ENCODE measurements at regions not wholly inside any gene's neighbourhood (a gene's known extent, or its start where the extent isn't known, plus 50 kb on each side); places are given as distances from the start of the nearest gene placed in this dataset.

GRCh38 chr3:154584974-154585373 lies 155.0 kb upstream of the GPR149 start:
- no peak overlapping the region for H3K27ac Mint-ChIP-seq
- no peak overlapping the region for H3K4me3 ChIP-seq (ENCODE audit: low read length)
- no peaks in the 10 kb centered on the region for H3K36me3 ChIP-seq (ENCODE audit: control insufficient read depth, insufficient read depth, low read length)
- no peak for ATAC-seq
- H3K4me3 Mint-ChIP-seq: no peak overlapping the region
- no peaks in the 10 kb centered on the region for H3K36me3 Mint-ChIP-seq
- no peaks in the 10 kb centered on the region for H3K4me1 ChIP-seq (ENCODE audit: control insufficient read depth, insufficient read depth, low read length)
- TF ChIP-seq, protein P1, sequence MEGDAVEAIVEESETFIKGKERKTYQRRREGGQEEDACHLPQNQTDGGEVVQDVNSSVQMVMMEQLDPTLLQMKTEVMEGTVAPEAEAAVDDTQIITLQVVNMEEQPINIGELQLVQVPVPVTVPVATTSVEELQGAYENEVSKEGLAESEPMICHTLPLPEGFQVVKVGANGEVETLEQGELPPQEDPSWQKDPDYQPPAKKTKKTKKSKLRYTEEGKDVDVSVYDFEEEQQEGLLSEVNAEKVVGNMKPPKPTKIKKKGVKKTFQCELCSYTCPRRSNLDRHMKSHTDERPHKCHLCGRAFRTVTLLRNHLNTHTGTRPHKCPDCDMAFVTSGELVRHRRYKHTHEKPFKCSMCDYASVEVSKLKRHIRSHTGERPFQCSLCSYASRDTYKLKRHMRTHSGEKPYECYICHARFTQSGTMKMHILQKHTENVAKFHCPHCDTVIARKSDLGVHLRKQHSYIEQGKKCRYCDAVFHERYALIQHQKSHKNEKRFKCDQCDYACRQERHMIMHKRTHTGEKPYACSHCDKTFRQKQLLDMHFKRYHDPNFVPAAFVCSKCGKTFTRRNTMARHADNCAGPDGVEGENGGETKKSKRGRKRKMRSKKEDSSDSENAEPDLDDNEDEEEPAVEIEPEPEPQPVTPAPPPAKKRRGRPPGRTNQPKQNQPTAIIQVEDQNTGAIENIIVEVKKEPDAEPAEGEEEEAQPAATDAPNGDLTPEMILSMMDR (IDR thresholded peaks at IDR 0.05): no peak
- no peak for DNase-seq
- no peak overlapping the region for H3K27ac ChIP-seq (ENCODE audit: low read length)
- no peaks in the 10 kb centered on the region for H3K27me3 Mint-ChIP-seq (ENCODE audit: low read depth in 2 of 2)
- H3K9me3 Mint-ChIP-seq: peaks cover 0 to 5% of the 10 kb centered on the region in 2 donors
- intact Hi-C loops (cut with micrococcal nuclease): no loop called here
- no peaks in the 10 kb centered on the region for H3K27me3 ChIP-seq (ENCODE audit: control insufficient read depth, insufficient read depth, low read length)
- no peaks in the 10 kb centered on the region for H3K4me1 Mint-ChIP-seq
- no peaks in the 10 kb centered on the region for H3K9me3 ChIP-seq (ENCODE audit: control insufficient read depth, insufficient read depth, low read length)

- Mint-ChIP-seq H3K27me3 (ENCODE audit: low read depth in 2 of 2) (no peaks in the 10 kb centered on the region), H3K36me3 (no peaks in the 10 kb centered on the region), H3K9me3 (peaks cover under 1 to 5% of the 10 kb centered on the region in 2 donors), H3K4me1 (no peaks in the 10 kb centered on the region), H3K4me3 (no peak overlapping the region), H3K27ac (no peak overlapping the region)
- H3K4me3 ChIP-seq (ENCODE audit: low read length): no peak overlapping the region
- 90% methylated on average over 4 of the region's 4 CpGs for WGBS (ENCODE audit: insufficient coverage)
- ATAC-seq (no peak), DNase-seq (no peak)
- H3K27ac ChIP-seq (ENCODE audit: low read length): no peak overlapping the region
- H3K4me1 ChIP-seq (ENCODE audit: control insufficient read depth, insufficient read depth, low read length): no peaks in the 10 kb centered on the region
- no peaks in the 10 kb centered on the region for H3K36me3 ChIP-seq (ENCODE audit: control insufficient read depth, insufficient read depth, low read length)
- TF ChIP-seq, protein P1 (IDR thresholded peaks at IDR 0.05): no peak
- no peaks in the 10 kb centered on the region for H3K27me3 ChIP-seq (ENCODE audit: control insufficient read depth, insufficient read depth, low read length)
- intact Hi-C loops (cut with micrococcal nuclease): no loop called here
- no peaks in the 10 kb centered on the region for H3K9me3 ChIP-seq (ENCODE audit: control insufficient read depth, insufficient read depth, low read length)
Measured at GRCh38 chr3:154584041-154584440, 154.1 kb upstream of the GPR149 start.

DNA sequence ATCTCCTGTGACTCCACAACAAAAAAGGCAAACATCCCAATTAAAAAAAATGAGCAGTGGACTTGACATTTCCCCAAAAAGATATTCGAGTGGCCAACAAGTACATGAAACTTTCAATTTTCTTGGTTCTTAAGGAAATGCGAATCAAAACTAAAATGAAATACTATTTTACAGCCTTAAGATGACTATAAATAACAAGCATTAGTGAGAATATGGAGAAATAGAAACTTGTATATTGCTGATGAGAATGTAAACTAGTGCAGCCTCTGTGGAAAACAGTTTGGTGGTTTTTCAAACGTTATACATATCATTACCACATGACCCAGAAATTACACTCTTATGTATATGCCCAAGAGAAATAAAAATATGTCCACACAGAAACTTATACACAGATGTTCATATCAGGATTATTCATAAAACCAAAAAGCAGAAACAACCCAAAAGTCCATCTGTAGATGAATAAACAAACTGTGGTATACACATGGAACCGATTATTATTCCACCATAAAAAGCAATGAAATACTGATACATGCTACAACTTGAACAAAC lies 153.2 kb upstream of the GPR149 start:
- Mint-ChIP-seq H3K4me3 (no peak overlapping the region), H3K4me1 (no peaks in the 10 kb centered on the region), H3K27ac (no peak overlapping the region), H3K27me3 (ENCODE audit: low read depth in 2 of 2) (no peaks in the 10 kb centered on the region), H3K9me3 (peaks cover 4 to 11% of the 10 kb centered on the region in 2 donors), H3K36me3 (no peaks in the 10 kb centered on the region)
- Histone ChIP-seq H3K27ac (ENCODE audit: low read length) (no peak overlapping the region), H3K27me3 (ENCODE audit: control insufficient read depth, insufficient read depth, low read length) (no peaks in the 10 kb centered on the region), H3K4me3 (ENCODE audit: low read length) (no peak overlapping the region), H3K36me3 (ENCODE audit: control insufficient read depth, insufficient read depth, low read length) (no peaks in the 10 kb centered on the region), H3K4me1 (ENCODE audit: control insufficient read depth, insufficient read depth, low read length) (no peaks in the 10 kb centered on the region), H3K9me3 (ENCODE audit: control insufficient read depth, insufficient read depth, low read length) (no peaks in the 10 kb centered on the region)
- DNase-seq: no peak
- TF ChIP-seq, protein P1 (IDR thresholded peaks at IDR 0.05): no peak
- intact Hi-C loops (cut with micrococcal nuclease): no loop called here
- WGBS (ENCODE audit: insufficient coverage): 17% methylated on average over 1 of the region's 4 CpGs
- ATAC-seq: no peak

DNA sequence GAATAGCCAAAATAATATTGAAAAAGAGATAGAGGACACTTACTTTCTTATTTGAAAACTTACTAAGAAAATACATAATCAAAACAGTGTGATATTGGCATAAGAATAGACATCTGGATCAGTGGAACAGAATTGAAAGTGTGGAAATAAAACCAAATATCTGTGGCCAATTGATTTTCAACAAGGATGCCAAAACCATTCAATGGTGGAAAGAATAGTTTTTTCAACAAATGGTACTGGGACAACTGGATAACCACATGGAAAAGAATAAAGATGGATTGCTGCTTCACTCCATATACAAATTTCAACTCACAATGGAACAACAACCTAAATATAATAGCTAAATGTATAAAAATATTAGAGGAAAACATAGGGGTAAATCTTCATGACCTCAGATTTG lies 152.5 kb upstream of the GPR149 start:
- intact Hi-C loops (cut with micrococcal nuclease): no loop called here
- no peaks in the 10 kb centered on the region for H3K36me3 ChIP-seq (ENCODE audit: control insufficient read depth, insufficient read depth, low read length)
- no peak overlapping the region for H3K27ac Mint-ChIP-seq
- DNase-seq (no peak), ATAC-seq (no peak)
- no peak overlapping the region for H3K27ac ChIP-seq (ENCODE audit: low read length)
- peaks cover 4 to 13% of the 10 kb centered on the region in 2 donors for H3K9me3 Mint-ChIP-seq
- H3K36me3 Mint-ChIP-seq: no peaks in the 10 kb centered on the region
- no peaks in the 10 kb centered on the region for H3K4me1 Mint-ChIP-seq
- no peak overlapping the region for H3K4me3 ChIP-seq (ENCODE audit: low read length)
- no peaks in the 10 kb centered on the region for H3K27me3 Mint-ChIP-seq (ENCODE audit: low read depth in 2 of 2)
- TF ChIP-seq, protein P1 (IDR thresholded peaks at IDR 0.05): no peak
- no peak overlapping the region for H3K4me3 Mint-ChIP-seq
- no peaks in the 10 kb centered on the region for H3K27me3 ChIP-seq (ENCODE audit: control insufficient read depth, insufficient read depth, low read length)
- H3K9me3 ChIP-seq (ENCODE audit: control insufficient read depth, insufficient read depth, low read length): no peaks in the 10 kb centered on the region
- H3K4me1 ChIP-seq (ENCODE audit: control insufficient read depth, insufficient read depth, low read length): no peaks in the 10 kb centered on the region
